MCF 10A (cell line): ENCODE measurements at regions not wholly inside any gene's neighbourhood (a gene's known extent, or its start where the extent isn't known, plus 50 kb on each side); places are given as distances from the start of the nearest gene placed in this dataset.

Experiments
- BruUV-seq: library from RNA; stranded (reverse); fragments of 400-500 nt; replicated peaks from 2 replicates; lab custom pipeline; 2021; lab: Mats Ljungman, UMichigan
- CTCF ChIA-PET: fragments of 300-600 bp; sonication (Branson Sonifier 250); formaldehyde crosslinking; extraction: SDS; loops from one replicate; lab custom pipeline; 2021; ENCODE audit warnings: antibody characterized with exemption, inconsistent platforms; lab: Yijun Ruan, JAX
- POLR2A ChIA-PET: fragments of 300-600, 350-650 bp; sonication (Branson Sonifier 250); formaldehyde crosslinking; extraction: SDS; loops from one replicate; lab custom pipeline; 2020; ENCODE audit warnings: antibody characterized with exemption, inconsistent platforms; lab: Yijun Ruan, JAX
- DNase-seq: peaks from one replicate; pipeline ENCODE4 v3.0.0-alpha.2; 2018; ENCODE audit not compliant: unreplicated experiment
- H3K27ac Mint-ChIP-seq: one replicate; pipeline ENCODE4 v1.8.0; 2022; ENCODE audit warnings: mild to moderate bottlenecking, low read depth, mixed read lengths; ENCODE audit not compliant: unreplicated experiment
- H3K27me3 Mint-ChIP-seq: one replicate; pipeline ENCODE4 v1.8.0; 2022; ENCODE audit warnings: mixed read lengths; ENCODE audit not compliant: insufficient read depth, unreplicated experiment
- H3K36me3 Mint-ChIP-seq: one replicate; pipeline ENCODE4 v1.8.0; 2022; ENCODE audit warnings: mild to moderate bottlenecking, moderate library complexity, mixed read lengths; ENCODE audit not compliant: insufficient read depth, unreplicated experiment
- H3K4me1 Mint-ChIP-seq: one replicate; pipeline ENCODE4 v1.8.0; 2022; ENCODE audit warnings: mixed read lengths; ENCODE audit not compliant: insufficient read depth, unreplicated experiment
- H3K4me3 Mint-ChIP-seq: one replicate; pipeline ENCODE4 v1.8.0; 2022; ENCODE audit warnings: mild to moderate bottlenecking, moderate library complexity, mixed read lengths; ENCODE audit not compliant: unreplicated experiment
- H3K9me3 Mint-ChIP-seq: one replicate; pipeline ENCODE4 v1.8.0; 2022; ENCODE audit warnings: mixed read lengths; ENCODE audit not compliant: unreplicated experiment
- CTCF ChIP-seq: fragments of 200-600 bp; IDR thresholded peaks from one replicate; pipeline ENCODE4 v1.8.0; 2022; ENCODE audit warnings: antibody characterized with exemption, mild to moderate bottlenecking; ENCODE audit not compliant: unreplicated experiment
- intact Hi-C: fragments of 100-400 bp; cut with micrococcal nuclease; formaldehyde crosslinking; loops from 2 replicates; pipeline ENCODE4 v1.14.1; 2022

GRCh38 chr2:16742026-16742425, 76.4 kb upstream of the CYRIA start:
- intact Hi-C loops, result no loop called here
- no peaks in the 10 kb centered on the region for H3K27me3 Mint-ChIP-seq
- H3K36me3 Mint-ChIP-seq, result peaks cover 7% of the 10 kb centered on the region
- no peaks in the 10 kb centered on the region for H3K9me3 Mint-ChIP-seq
- H3K4me3 Mint-ChIP-seq, result no peak overlapping the region
- no peak overlapping the region for H3K27ac Mint-ChIP-seq
- TF ChIP-seq CTCF, result no peak
- CTCF ChIA-PET, result interaction anchor here (0.6 to 2.2 kb wide), 5 partner anchors 15 to 566 kb away, joined by 3 to 14 read pairs (median 3); no protein-coding TSS in a partner anchor
- BruUV-seq, result no TSS peak
- POLR2A ChIA-PET, result interaction anchor here (2.6 kb wide), 1 partner anchor 91 kb away, joined by 14 read pairs; no protein-coding TSS in a partner anchor
- no peak for DNase-seq
- peaks cover 31% of the 10 kb centered on the region for H3K4me1 Mint-ChIP-seq

GRCh38 chr2:16741498-16741897, 75.9 kb upstream of the CYRIA start:
- Mint-ChIP-seq H3K36me3 (peaks cover 7% of the 10 kb centered on the region), H3K4me3 (no peak overlapping the region), H3K27ac (no peak overlapping the region), H3K27me3 (no peaks in the 10 kb centered on the region), H3K9me3 (no peaks in the 10 kb centered on the region), H3K4me1 (peaks cover 31% of the 10 kb centered on the region)
- intact Hi-C loops, result no loop called here
- ChIA-PET CTCF (interaction anchor here (0.6 to 2.2 kb wide), 5 partner anchors 15 to 567 kb away, joined by 3 to 14 read pairs (median 3); no protein-coding TSS in a partner anchor), POLR2A (interaction anchor here (2.6 kb wide), 1 partner anchor 90 kb away, joined by 14 read pairs; no protein-coding TSS in a partner anchor)
- BruUV-seq, result no TSS peak
- no peak for TF ChIP-seq CTCF
- no peak for DNase-seq

GRCh38 chr2:16739778-16740581, 74.3 kb upstream of the CYRIA start:
- TF ChIP-seq CTCF, result no peak
- intact Hi-C loops, result loop anchor here (10.0 kb wide), 1 partner anchor 55 kb away; no protein-coding TSS in a partner anchor
- Mint-ChIP-seq H3K9me3 (no peaks in the 10 kb centered on the region), H3K36me3 (peaks cover 7% of the 10 kb centered on the region), H3K27me3 (no peaks in the 10 kb centered on the region), H3K27ac (peak overlapping the region; percentile 37), H3K4me3 (no peak overlapping the region), H3K4me1 (peaks cover 22% of the 10 kb centered on the region)
- ChIA-PET POLR2A (interaction anchor here (0.7 to 2.6 kb wide), 4 partner anchors 89 to 112 kb away, joined by 3 to 14 read pairs (median 4); no protein-coding TSS in a partner anchor), CTCF (interaction anchor here (0.6 to 1.3 kb wide), 5 partner anchors 15 to 127 kb away, joined by 3 to 6 read pairs (median 4); no protein-coding TSS in a partner anchor)
- peak; percentile 91 for DNase-seq
- BruUV-seq, result no TSS peak
